Neural cell (in vitro differentiated cells): ENCODE measurements at regions not wholly inside any gene's neighbourhood (a gene's known extent, or its start where the extent isn't known, plus 50 kb on each side); places are given as distances from the start of the nearest gene placed in this dataset.

Experiments used
- H2AFZ ChIP-seq: fragments of 200-600, 300-800 bp; sonication (generic), shearing (Covaris generic); 2 replicates; pipeline ENCODE4 v1.6.0; 2014; ENCODE audit warnings: low read depth, mild to moderate bottlenecking, antibody characterized with exemption, low read length, moderate library complexity
- H3F3A ChIP-seq: fragments of 200-600 bp; shearing (Covaris generic); 2 replicates; pipeline ENCODE4 v1.6.1; 2016; ENCODE audit warnings: mild to moderate bottlenecking, moderate library complexity, mixed read lengths, antibody characterized with exemption, low read length; ENCODE audit not compliant: insufficient read depth, poor library complexity, severe bottlenecking
- H3K27ac ChIP-seq: fragments of 200-600, 300-800 bp; sonication (generic), shearing (Covaris generic); 2 replicates; pipeline ENCODE4 v1.5.1; 2014; ENCODE audit warnings: mild to moderate bottlenecking, low read length, moderate library complexity
- H3K27me3 ChIP-seq: fragments of 300-800, 200-600 bp; sonication (generic), shearing (Covaris generic); 2 replicates; pipeline ENCODE4 v1.6.0; 2014; ENCODE audit warnings: mild to moderate bottlenecking, low read depth, low read length, moderate library complexity; ENCODE audit not compliant: insufficient read depth
- H3K36me3 ChIP-seq: fragments of 300-800, 200-600 bp; sonication (generic), shearing (Covaris generic); 2 replicates; pipeline ENCODE4 v1.5.1; 2014; ENCODE audit warnings: mild to moderate bottlenecking, antibody characterized with exemption, low read length, moderate library complexity; ENCODE audit not compliant: insufficient read depth
- H3K4me2 ChIP-seq: fragments of 300-800, 200-600 bp; sonication (generic), shearing (Covaris generic); 2 replicates; pipeline ENCODE4 v1.6.0; 2014; ENCODE audit warnings: mild to moderate bottlenecking, low read length
- H3K4me3 ChIP-seq: fragments of 300-800, 200-600 bp; sonication (generic), shearing (Covaris generic); 2 replicates; pipeline ENCODE4 v1.5.1; 2014; ENCODE audit warnings: mild to moderate bottlenecking, low read length, moderate library complexity
- H3K79me2 ChIP-seq: fragments of 200-600 bp; shearing (Covaris generic); replicated peaks from 2 replicates; pipeline ENCODE4 v1.6.0; 2014; ENCODE audit warnings: mild to moderate bottlenecking, low read length, moderate library complexity; ENCODE audit not compliant: insufficient read depth
- H3K9ac ChIP-seq: fragments of 300-800, 200-600 bp; sonication (generic), shearing (Covaris generic); 2 replicates; pipeline ENCODE4 v1.6.1; 2016; ENCODE audit warnings: mild to moderate bottlenecking, low read length, mixed read lengths
- H3K9me2 ChIP-seq: fragments of 200-600 bp; shearing (Covaris generic); 2 replicates; pipeline ENCODE4 v1.6.1; 2016; ENCODE audit warnings: mild to moderate bottlenecking, low read length, mixed read lengths; ENCODE audit not compliant: insufficient read depth
- H3K9me3 ChIP-seq: fragments of 200-600, 300-800 bp; sonication (generic), shearing (Covaris generic); 2 replicates; pipeline ENCODE4 v1.6.1; 2016; ENCODE audit warnings: mild to moderate bottlenecking, mixed run types, low read length, moderate library complexity, mixed read lengths
- H4K20me1 ChIP-seq: fragments of 200-600 bp; shearing (Covaris generic); 2 replicates; pipeline ENCODE4 v1.6.1; 2016; ENCODE audit warnings: mild to moderate bottlenecking, mixed run types; ENCODE audit not compliant: insufficient read depth
- EP300 ChIP-seq: fragments of 450-650 bp; conservative IDR thresholded peaks from 2 replicates; pipeline ENCODE4 v1.6.1; 2014; ENCODE audit warnings: antibody characterized with exemption, mild to moderate bottlenecking, moderate library complexity; ENCODE audit not compliant: poor library complexity, severe bottlenecking
- EZH2 ChIP-seq: fragments of 200-600, 300-800 bp; shearing (Covaris generic), sonication (generic); IDR thresholded peaks from 2 replicates; pipeline ENCODE4 v1.6.1; 2014; ENCODE audit warnings: antibody characterized with exemption, low read length, borderline replicate concordance, mild to moderate bottlenecking; ENCODE audit not compliant: insufficient read depth, poor library complexity, severe bottlenecking
- MXI1 ChIP-seq: fragments of 450-650 bp; conservative IDR thresholded peaks from 2 replicates; pipeline ENCODE4 v1.6.1; 2014; ENCODE audit warnings: antibody characterized with exemption, mild to moderate bottlenecking; ENCODE audit not compliant: poor library complexity, severe bottlenecking
- POLR2AphosphoS5 ChIP-seq: IDR thresholded peaks from 2 replicates; pipeline ENCODE4 v1.6.1; 2012
- RAD21 ChIP-seq: fragments of 450-650 bp; conservative IDR thresholded peaks from 2 replicates; pipeline ENCODE4 v1.6.1; 2014; ENCODE audit warnings: antibody characterized with exemption, mild to moderate bottlenecking, moderate library complexity
- SMC3 ChIP-seq: fragments of 450-650 bp; conservative IDR thresholded peaks from 2 replicates; pipeline ENCODE4 v1.6.1; 2014; ENCODE audit warnings: antibody characterized with exemption, mild to moderate bottlenecking, moderate library complexity; ENCODE audit not compliant: poor library complexity
- TAF1 ChIP-seq: IDR thresholded peaks from 2 replicates; pipeline ENCODE4 v1.6.1; 2012; ENCODE audit warnings: low read depth
- TF ChIP-seq, protein P1 (sequence below): IDR thresholded peaks from 2 replicates; pipeline ENCODE4 v1.6.1; 2012; ENCODE audit warnings: borderline replicate concordance
- TF ChIP-seq, protein P2 (sequence below): fragments of 450-650 bp; IDR thresholded peaks from 2 replicates; pipeline ENCODE4 v1.5.1; 2014; ENCODE audit warnings: antibody characterized with exemption, mild to moderate bottlenecking, moderate library complexity; ENCODE audit not compliant: poor library complexity, severe bottlenecking

- no peak overlapping the region for H3K4me2 ChIP-seq
- H3K36me3 ChIP-seq = no peaks in the 10 kb centered on the region
- H3K9me3 ChIP-seq = no peaks in the 10 kb centered on the region
- H2AFZ ChIP-seq = no peak overlapping the region
- H3K9ac ChIP-seq = no peak overlapping the region
- no peaks in the 10 kb centered on the region for H3F3A ChIP-seq
- H4K20me1 ChIP-seq = no peaks in the 10 kb centered on the region
- H3K27ac ChIP-seq = no peak overlapping the region
- H3K79me2 ChIP-seq = no peaks in the 10 kb centered on the region
- TF ChIP-seq, protein P1, sequence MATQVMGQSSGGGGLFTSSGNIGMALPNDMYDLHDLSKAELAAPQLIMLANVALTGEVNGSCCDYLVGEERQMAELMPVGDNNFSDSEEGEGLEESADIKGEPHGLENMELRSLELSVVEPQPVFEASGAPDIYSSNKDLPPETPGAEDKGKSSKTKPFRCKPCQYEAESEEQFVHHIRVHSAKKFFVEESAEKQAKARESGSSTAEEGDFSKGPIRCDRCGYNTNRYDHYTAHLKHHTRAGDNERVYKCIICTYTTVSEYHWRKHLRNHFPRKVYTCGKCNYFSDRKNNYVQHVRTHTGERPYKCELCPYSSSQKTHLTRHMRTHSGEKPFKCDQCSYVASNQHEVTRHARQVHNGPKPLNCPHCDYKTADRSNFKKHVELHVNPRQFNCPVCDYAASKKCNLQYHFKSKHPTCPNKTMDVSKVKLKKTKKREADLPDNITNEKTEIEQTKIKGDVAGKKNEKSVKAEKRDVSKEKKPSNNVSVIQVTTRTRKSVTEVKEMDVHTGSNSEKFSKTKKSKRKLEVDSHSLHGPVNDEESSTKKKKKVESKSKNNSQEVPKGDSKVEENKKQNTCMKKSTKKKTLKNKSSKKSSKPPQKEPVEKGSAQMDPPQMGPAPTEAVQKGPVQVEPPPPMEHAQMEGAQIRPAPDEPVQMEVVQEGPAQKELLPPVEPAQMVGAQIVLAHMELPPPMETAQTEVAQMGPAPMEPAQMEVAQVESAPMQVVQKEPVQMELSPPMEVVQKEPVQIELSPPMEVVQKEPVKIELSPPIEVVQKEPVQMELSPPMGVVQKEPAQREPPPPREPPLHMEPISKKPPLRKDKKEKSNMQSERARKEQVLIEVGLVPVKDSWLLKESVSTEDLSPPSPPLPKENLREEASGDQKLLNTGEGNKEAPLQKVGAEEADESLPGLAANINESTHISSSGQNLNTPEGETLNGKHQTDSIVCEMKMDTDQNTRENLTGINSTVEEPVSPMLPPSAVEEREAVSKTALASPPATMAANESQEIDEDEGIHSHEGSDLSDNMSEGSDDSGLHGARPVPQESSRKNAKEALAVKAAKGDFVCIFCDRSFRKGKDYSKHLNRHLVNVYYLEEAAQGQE = no peak
- TF ChIP-seq SMC3 = no peak
- no peak for TF ChIP-seq MXI1
- TF ChIP-seq, protein P2, sequence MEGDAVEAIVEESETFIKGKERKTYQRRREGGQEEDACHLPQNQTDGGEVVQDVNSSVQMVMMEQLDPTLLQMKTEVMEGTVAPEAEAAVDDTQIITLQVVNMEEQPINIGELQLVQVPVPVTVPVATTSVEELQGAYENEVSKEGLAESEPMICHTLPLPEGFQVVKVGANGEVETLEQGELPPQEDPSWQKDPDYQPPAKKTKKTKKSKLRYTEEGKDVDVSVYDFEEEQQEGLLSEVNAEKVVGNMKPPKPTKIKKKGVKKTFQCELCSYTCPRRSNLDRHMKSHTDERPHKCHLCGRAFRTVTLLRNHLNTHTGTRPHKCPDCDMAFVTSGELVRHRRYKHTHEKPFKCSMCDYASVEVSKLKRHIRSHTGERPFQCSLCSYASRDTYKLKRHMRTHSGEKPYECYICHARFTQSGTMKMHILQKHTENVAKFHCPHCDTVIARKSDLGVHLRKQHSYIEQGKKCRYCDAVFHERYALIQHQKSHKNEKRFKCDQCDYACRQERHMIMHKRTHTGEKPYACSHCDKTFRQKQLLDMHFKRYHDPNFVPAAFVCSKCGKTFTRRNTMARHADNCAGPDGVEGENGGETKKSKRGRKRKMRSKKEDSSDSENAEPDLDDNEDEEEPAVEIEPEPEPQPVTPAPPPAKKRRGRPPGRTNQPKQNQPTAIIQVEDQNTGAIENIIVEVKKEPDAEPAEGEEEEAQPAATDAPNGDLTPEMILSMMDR = no peak
- no peak for TF ChIP-seq RAD21
- TF ChIP-seq EZH2 = no peak
- no peak for TF ChIP-seq EP300
- H3K27me3 ChIP-seq = no peaks in the 10 kb centered on the region
- H3K9me2 ChIP-seq = no peaks in the 10 kb centered on the region
- no peak overlapping the region for H3K4me3 ChIP-seq
Observed at GRCh38 chr20:58577139-58577806, 62.1 kb upstream of the APCDD1L start.

- Histone ChIP-seq H3K27ac (no peak overlapping the region), H3K36me3 (no peaks in the 10 kb centered on the region), H4K20me1 (no peaks in the 10 kb centered on the region), H3K27me3 (no peaks in the 10 kb centered on the region), H3K9me2 (no peaks in the 10 kb centered on the region), H3K4me2 (no peak overlapping the region), H3K9me3 (no peaks in the 10 kb centered on the region), H2AFZ (no peak overlapping the region), H3F3A (no peaks in the 10 kb centered on the region), H3K79me2 (no peaks in the 10 kb centered on the region), H3K9ac (no peak overlapping the region), H3K4me3 (no peak overlapping the region)
- TF ChIP-seq EP300 = no peak
- no peak for TF ChIP-seq RAD21
- no peak for TF ChIP-seq MXI1
- no peak for TF ChIP-seq EZH2
- no peak for TF ChIP-seq SMC3
- TF ChIP-seq, protein P2 = no peak
- no peak for TF ChIP-seq TAF1
- no peak for TF ChIP-seq POLR2AphosphoS5
- TF ChIP-seq, protein P1 = no peak
Observed at GRCh38 chr20:58576603-58576970, 61.4 kb upstream of the APCDD1L start.
